ENCODE measurements at regions not wholly inside any gene's neighbourhood (a gene's known extent, or its start where the extent isn't known, plus 50 kb on each side); places are given as distances from the start of the nearest gene placed in this dataset.

GRCh38 chr13:80072231-80072630 lies 268.7 kb downstream of the SPRY2 start:
- no peak for TF ChIP-seq POLR2AphosphoS5 (IDR thresholded peaks at IDR 0.05)
- TF ChIP-seq, protein P1, sequence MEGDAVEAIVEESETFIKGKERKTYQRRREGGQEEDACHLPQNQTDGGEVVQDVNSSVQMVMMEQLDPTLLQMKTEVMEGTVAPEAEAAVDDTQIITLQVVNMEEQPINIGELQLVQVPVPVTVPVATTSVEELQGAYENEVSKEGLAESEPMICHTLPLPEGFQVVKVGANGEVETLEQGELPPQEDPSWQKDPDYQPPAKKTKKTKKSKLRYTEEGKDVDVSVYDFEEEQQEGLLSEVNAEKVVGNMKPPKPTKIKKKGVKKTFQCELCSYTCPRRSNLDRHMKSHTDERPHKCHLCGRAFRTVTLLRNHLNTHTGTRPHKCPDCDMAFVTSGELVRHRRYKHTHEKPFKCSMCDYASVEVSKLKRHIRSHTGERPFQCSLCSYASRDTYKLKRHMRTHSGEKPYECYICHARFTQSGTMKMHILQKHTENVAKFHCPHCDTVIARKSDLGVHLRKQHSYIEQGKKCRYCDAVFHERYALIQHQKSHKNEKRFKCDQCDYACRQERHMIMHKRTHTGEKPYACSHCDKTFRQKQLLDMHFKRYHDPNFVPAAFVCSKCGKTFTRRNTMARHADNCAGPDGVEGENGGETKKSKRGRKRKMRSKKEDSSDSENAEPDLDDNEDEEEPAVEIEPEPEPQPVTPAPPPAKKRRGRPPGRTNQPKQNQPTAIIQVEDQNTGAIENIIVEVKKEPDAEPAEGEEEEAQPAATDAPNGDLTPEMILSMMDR (IDR thresholded peaks at IDR 0.05): no peak
- TF ChIP-seq EP300 (IDR thresholded peaks at IDR 0.05): no peak

All from esophagus muscularis mucosa (tissue), 4 donors.